GM12872 (cell line): ENCODE measurements at regions not wholly inside any gene's neighbourhood (a gene's known extent, or its start where the extent isn't known, plus 50 kb on each side); places are given as distances from the start of the nearest gene placed in this dataset.

Experiments used
- CTCF ChIP-seq: IDR thresholded peaks from 3 replicates; pipeline ENCODE4 v1.5.1; 2011; ENCODE audit warnings: low read depth, mild to moderate bottlenecking, low read length, moderate library complexity; ENCODE audit not compliant: insufficient read depth

DNA sequence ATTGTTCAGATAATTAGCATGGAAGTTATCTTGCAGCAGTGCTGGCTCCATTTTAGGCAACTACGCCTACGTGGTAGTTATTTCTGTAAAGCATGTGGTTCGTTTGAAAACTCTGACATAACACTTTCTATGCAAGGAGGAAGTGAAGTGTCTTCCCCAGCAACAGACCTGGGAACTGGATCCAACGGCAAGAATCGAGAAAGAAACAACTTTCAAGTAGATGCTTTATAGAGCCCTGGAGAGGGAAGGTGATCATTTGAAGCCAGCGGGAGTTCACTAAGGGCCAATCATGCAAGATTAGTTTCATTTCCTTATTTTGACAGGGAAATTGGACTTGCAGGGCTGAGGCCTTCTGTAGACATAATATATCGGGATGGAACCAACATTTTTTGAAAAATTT, 218.3 kb downstream of the ACKR3 start:
- no peak for TF ChIP-seq CTCF

DNA sequence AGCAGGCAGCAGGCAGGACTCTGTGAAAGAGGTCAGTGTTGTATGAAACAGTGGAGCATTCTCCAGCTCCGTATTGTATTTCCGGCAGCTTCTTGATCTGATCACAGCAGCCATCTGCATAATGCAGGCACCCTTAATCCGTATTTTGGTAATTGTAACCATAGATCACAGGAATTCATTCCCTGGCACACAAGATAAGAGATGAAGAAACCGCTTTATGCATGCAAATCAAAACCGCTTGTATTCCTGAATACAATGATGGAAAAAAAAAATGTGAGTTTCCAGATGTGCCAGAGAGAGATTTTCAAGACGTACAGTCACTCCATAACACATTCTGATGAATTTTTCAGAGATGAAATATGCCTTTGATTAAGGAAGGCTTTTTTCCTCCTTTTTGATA, 221.3 kb downstream of the ACKR3 start:
- TF ChIP-seq CTCF, result no peak

GRCh38 chr2:236793023-236794011, 223.7 kb downstream of the ACKR3 start:
- no peak for TF ChIP-seq CTCF

GRCh38 chr2:236794176-236794957, 224.7 kb downstream of the ACKR3 start:
- TF ChIP-seq CTCF, result no peak

GRCh38 chr2:236795169-236795860, 225.7 kb downstream of the ACKR3 start:
- no peak for TF ChIP-seq CTCF

DNA sequence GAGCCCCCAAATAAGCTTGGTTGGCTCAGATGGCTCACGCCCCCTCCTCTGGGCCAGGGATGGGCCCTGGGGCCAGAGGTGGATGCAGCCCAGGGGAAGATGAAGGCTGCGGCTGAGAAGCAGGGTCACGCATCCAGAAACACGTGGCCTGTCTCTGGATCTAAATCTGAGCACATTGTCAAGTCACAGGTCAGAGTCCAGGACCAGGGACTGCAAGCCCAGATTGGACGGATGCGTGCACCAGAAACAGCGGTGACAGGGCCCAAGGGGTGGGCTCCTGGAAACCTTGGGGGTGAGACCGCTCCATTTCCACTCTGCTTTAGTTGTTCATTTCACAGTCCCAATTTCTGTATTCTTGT, 226.2 kb downstream of the ACKR3 start:
- no peak for TF ChIP-seq CTCF

DNA sequence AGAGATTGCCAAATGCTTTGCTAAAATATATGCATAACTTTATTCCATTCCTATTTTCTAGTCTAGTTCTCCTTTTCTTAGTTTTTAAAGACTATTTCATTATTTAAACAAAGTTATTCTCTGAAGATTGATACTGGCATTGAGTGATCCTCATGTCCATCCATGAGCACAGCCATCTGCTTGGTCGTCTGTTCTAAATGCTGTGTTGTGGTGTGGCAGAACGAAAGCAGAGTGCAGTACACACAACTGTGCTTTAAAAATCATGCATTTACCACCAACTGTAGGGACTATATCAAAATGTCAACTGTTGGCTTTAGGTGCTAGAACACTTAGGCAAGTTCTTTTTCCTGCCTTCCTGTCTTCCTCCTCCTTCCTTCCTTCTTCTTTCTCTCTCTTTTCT, 226.6 kb downstream of the ACKR3 start:
- TF ChIP-seq CTCF, result no peak
